ENCODE measurements at regions not wholly inside any gene's neighbourhood (a gene's known extent, or its start where the extent isn't known, plus 50 kb on each side); places are given as distances from the start of the nearest gene placed in this dataset.

GRCh38 chr9:21746550-21746949 is 55.9 kb upstream of the MTAP start:
- Mint-ChIP-seq H3K36me3 (no peaks in the 10 kb centered on the region), H3K27me3 (peaks cover 16 to 17% of the 10 kb centered on the region in 2 donors), H3K9me3 (no peaks in the 10 kb centered on the region), H3K4me1 (no peaks in the 10 kb centered on the region), H3K27ac (no peak overlapping the region), H3K4me3 (no peak overlapping the region)
- ChIA-PET POLR2A (no interaction called here), CTCF (no interaction called here)
- H3K27me3 ChIP-seq (ENCODE audit: insufficient read depth, low read length, poor library complexity, severe bottlenecking), result no peaks in the 10 kb centered on the region
- no peak for DNase-seq
- no peaks in the 10 kb centered on the region for H3K4me1 ChIP-seq (ENCODE audit: insufficient read depth, low read length)
- no peaks in the 10 kb centered on the region for H3K9me3 ChIP-seq (ENCODE audit: low read length)
- H3K36me3 ChIP-seq (ENCODE audit: insufficient read depth, low read length), result no peaks in the 10 kb centered on the region
- H3K4me3 ChIP-seq (ENCODE audit: low read length), result no peak overlapping the region
- no peak overlapping the region for H3K27ac ChIP-seq (ENCODE audit: low read depth, low read length)

GRCh38 chr9:21747175-21747574 is 55.3 kb upstream of the MTAP start:
- H3K4me1 Mint-ChIP-seq, result no peaks in the 10 kb centered on the region
- CTCF ChIA-PET, result no interaction called here
- no peaks in the 10 kb centered on the region for H3K9me3 Mint-ChIP-seq
- H3K27ac Mint-ChIP-seq, result no peak overlapping the region
- no peak overlapping the region for H3K27ac ChIP-seq (ENCODE audit: low read depth, low read length)
- POLR2A ChIA-PET, result no interaction called here
- H3K36me3 ChIP-seq (ENCODE audit: insufficient read depth, low read length), result no peaks in the 10 kb centered on the region
- no peak overlapping the region for H3K4me3 ChIP-seq (ENCODE audit: low read length)
- H3K9me3 ChIP-seq (ENCODE audit: low read length), result no peaks in the 10 kb centered on the region
- H3K27me3 ChIP-seq (ENCODE audit: insufficient read depth, low read length, poor library complexity, severe bottlenecking), result no peaks in the 10 kb centered on the region
- DNase-seq, result no peak
- no peaks in the 10 kb centered on the region for H3K4me1 ChIP-seq (ENCODE audit: insufficient read depth, low read length)
- no peak overlapping the region for H3K4me3 Mint-ChIP-seq
- H3K36me3 Mint-ChIP-seq, result no peaks in the 10 kb centered on the region
- peaks cover 16 to 23% of the 10 kb centered on the region in 2 donors for H3K27me3 Mint-ChIP-seq

GRCh38 chr9:21750021-21750735 is 52.3 kb upstream of the MTAP start:
- no peak overlapping the region for H3K27ac Mint-ChIP-seq
- no peaks in the 10 kb centered on the region for H3K36me3 Mint-ChIP-seq
- H3K4me3 ChIP-seq (ENCODE audit: low read length), result no peak overlapping the region
- H3K27ac ChIP-seq (ENCODE audit: low read depth, low read length), result no peak overlapping the region
- POLR2A ChIA-PET, result no interaction called here
- H3K4me1 ChIP-seq (ENCODE audit: insufficient read depth, low read length), result no peaks in the 10 kb centered on the region
- no peaks in the 10 kb centered on the region for H3K9me3 ChIP-seq (ENCODE audit: low read length)
- no peak for DNase-seq
- H3K27me3 Mint-ChIP-seq, result peaks cover 18 to 24% of the 10 kb centered on the region in 2 donors
- peaks cover 5% of the 10 kb centered on the region for H3K27me3 ChIP-seq (ENCODE audit: insufficient read depth, low read length, poor library complexity, severe bottlenecking)
- H3K4me3 Mint-ChIP-seq, result no peak overlapping the region
- H3K4me1 Mint-ChIP-seq, result no peaks in the 10 kb centered on the region
- no peaks in the 10 kb centered on the region for H3K9me3 Mint-ChIP-seq
- CTCF ChIA-PET, result no interaction called here
- no peaks in the 10 kb centered on the region for H3K36me3 ChIP-seq (ENCODE audit: insufficient read depth, low read length)

GRCh38 chr9:21751998-21752397 is 50.4 kb upstream of the MTAP start:
- peaks cover 11 to 24% of the 10 kb centered on the region in 2 donors for H3K27me3 Mint-ChIP-seq
- Histone ChIP-seq H3K4me1 (ENCODE audit: insufficient read depth, low read length) (no peaks in the 10 kb centered on the region), H3K27me3 (ENCODE audit: insufficient read depth, low read length, poor library complexity, severe bottlenecking) (peaks cover 5% of the 10 kb centered on the region), H3K27ac (ENCODE audit: low read depth, low read length) (no peak overlapping the region), H3K9me3 (ENCODE audit: low read length) (no peaks in the 10 kb centered on the region), H3K36me3 (ENCODE audit: insufficient read depth, low read length) (no peaks in the 10 kb centered on the region), H3K4me3 (ENCODE audit: low read length) (no peak overlapping the region)
- H3K36me3 Mint-ChIP-seq, result no peaks in the 10 kb centered on the region
- ChIA-PET POLR2A (no interaction called here), CTCF (no interaction called here)
- no peak overlapping the region for H3K4me3 Mint-ChIP-seq
- H3K9me3 Mint-ChIP-seq, result no peaks in the 10 kb centered on the region
- H3K4me1 Mint-ChIP-seq, result no peaks in the 10 kb centered on the region
- H3K27ac Mint-ChIP-seq, result no peak overlapping the region
- DNase-seq, result no peak

Data from CD8-positive, alpha-beta memory T cell (primary cell).